NCI-H69 (cell line): ENCODE measurements at regions not wholly inside any gene's neighbourhood (a gene's known extent, or its start where the extent isn't known, plus 50 kb on each side); places are given as distances from the start of the nearest gene placed in this dataset.
"Not testable (repeated sequence)": the region's sequence is repeated elsewhere in the genome, so short reads cannot be mapped to it uniquely, and the experiment has no call there.

Experiments used
- DNase-seq: peaks from one replicate; lab custom pipeline; 2025; lab: John Stamatoyannopoulos, UW

DNA sequence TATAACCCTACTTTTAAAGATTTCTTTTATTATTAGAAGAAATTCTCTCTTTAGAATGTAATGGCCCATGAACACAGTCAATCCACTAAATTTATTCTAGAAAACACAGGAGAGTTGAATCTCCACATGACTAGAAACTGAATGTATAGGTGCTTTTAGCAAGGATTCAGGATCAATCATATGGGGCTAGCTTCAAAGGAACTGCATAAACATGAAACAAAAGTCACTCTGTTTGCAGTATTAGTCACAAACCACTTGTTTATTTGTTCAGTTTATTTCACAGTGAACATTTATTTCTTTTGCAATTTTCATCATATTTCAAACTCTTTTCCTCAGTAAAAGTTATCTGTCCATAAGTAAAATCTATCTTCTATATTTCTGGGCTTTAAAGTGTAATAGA is 1604.6 kb downstream of the PCDH18 start:
- DNase-seq = peak; percentile 6

DNA sequence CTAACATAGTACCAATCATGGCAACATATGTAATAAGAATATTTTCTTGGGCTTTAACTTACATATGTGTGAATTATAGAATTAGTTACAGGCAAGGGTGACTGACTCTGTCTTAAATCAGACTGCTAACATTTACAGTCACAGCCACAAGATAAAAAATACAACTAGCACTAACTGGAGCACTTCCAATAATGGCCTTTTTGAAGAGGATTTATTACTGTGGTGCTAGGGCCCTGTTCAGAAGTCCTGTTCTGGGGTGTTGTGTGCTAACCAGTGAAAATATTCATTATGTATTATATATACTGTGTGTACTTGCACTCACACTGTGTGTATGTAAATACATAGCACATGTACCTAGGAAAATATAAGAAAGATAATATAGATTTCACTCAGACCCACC is 1611.2 kb downstream of the PCDH18 start:
- no peak for DNase-seq

DNA sequence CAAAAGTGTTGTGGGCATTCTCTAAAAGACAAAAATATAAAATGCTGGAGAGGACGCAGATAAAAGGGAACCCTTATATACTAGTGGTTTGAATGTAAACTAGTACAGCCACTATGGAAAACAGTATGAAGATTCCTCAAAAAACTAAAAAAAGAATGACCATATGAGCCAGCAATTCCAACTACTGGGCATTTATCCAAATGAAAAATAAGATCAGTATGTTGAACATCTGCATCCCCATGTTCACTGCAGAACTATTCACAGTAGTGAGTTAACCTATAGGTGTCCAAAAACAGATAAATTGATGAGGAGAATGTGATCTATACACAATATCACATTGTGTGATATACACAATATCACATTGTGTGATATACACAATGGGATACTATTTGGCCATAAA is 1615.3 kb downstream of the PCDH18 start:
- DNase-seq = no peak

DNA sequence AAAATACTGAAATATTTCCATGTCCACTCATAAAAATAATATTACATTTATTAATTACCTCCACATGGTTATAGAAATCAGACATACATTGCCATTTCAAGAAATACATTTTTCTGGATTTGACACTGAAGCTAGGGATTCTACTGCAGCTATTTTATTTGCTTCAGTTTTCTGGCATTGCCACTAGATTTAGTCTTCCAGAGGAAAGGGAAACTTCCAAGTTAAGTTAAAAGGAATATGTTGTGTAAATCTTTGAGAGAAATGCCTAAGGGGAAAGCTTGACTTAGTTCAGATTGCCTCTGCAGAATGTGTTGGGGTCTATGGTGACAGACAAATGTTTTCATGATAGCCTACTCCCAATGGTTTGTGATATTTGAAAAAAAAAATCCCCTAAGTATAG is 1631.3 kb downstream of the PCDH18 start:
- no peak for DNase-seq

DNA sequence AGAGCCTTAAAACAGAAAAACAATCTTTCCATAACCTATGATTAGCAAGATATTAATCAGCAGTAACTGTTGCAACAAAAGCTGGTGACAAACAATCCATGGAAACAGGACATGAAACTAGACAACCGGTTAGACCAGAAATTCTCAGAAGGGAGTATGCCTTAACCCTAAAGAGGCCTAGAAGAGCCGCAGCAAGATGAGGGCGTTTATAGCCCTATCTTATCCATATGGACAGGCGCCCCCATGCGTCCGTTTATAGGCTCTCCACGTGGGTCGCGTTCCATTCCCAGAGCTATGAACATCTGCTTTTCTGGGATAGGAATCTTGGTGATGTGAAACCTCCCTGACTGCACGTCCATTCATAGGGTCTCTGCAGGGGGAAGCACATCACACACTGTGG is 1662.7 kb upstream of the PABPC4L start:
- DNase-seq = not testable (repeated sequence)

DNA sequence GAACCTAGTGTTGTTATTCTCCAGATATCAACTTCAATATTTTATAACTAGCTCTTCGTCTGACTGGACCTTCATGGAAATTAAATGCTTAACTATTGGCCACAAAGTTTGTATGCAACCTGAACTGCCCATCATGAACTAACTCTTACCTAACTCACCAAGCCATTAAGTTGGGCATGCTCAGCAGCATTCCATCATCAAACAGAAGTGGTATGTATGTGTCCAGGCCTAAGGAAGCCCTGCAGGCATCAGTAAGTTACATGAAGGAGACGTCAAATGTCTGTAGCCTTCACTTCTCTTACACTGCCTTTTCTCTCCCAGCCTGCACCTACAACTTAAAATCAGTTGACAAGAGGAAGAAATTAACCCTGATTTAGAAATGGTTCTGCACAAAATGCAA is 1639.2 kb upstream of the PABPC4L start:
- no peak for DNase-seq

DNA sequence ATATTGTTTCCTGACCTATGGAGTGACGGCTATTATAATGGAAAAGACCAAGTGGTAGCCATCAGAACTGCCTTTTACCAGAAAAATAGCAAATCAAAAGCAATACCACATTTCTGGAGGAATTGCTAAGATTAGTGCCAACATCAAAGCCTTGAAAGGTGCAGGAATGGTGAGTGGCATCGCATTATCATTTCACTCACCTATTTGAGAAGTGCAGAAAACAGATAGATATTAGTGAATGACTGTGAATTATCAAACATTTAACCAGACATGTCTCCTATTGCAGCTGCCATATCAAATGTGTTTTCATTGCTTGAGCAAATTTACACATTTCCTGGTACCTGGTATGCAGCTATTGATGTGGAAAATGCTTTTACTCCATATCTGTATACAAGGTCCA is 1638.1 kb upstream of the PABPC4L start:
- no peak for DNase-seq

DNA sequence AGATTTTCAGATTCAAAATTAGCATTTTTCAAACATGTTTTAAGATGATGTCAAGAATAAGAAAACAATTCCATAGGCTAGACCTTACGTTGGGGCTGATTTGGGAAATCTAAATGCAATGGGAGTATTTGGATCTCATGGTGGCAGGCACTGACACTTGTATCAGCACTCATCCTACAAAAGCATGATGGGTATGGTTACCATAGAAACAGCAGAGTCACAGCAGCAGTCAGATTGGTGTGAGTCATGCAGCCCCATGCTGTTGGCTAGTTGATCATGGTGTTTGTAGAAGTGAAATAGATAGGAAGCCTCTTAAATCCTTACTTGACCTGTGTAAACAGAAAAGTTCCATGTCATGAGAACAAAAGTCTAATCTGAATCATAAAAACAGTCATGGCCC is 1637.3 kb upstream of the PABPC4L start:
- DNase-seq = peak; percentile 71

DNA sequence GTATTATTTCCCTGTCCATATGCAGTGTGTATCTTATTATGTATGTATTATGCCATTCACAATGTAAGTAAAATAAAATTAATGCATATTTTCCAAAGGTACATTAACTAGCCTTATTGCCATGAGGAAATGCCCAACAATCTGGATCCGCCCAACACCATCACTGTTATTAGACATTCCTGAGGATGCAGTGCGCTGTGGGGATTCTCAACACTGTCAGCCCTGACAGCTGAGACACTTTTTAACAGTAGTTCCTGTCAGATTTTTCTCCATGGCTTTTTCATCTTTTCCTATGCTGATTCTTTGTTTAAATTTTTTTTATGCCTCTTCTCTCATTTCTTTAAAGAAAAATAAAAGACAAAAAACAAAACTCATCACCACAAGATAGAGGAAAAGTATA is 1632.9 kb upstream of the PABPC4L start:
- DNase-seq = no peak

DNA sequence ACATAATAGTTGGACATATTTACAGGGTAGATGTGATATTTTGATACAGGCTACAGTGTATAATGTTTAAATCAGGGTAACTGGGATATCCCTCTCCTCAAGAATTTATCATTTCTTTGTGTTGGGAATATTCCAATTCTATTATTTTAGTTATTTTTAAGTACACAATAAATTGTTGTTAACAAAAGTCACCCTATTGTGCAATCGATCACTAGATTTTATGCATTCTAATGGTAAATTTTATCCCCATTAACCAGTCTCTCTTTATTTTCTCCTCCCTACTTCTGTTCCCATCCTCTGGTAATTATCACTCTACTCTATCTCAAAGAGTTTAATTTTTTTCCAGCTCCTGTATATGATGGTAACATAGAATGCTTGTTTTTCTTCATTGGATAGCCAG is 1631.9 kb upstream of the PABPC4L start:
- no peak for DNase-seq

DNA sequence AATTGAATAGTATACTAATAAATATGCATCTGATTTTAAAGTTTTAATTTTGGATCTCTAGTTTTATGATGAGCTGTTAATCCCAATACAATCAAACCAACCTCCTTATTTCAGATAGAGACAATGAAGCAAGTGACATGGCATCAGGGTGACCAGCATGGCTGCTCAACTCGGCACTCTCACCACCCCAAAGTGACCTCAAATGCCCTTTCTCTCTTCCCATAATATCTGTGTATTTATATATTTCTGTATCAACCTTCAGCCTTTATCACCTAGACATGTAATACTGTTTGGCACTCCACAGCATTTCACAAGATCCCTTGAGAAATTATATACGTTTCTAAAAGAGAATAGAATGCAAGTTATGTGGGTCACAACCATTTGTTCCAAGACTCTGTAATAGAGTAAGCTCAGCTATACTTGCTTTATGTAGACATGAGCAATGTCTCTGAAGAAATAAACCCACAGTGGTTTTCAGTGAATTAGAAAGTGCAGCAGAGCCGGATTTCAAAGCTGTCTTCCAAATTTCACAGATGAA is 1623.2 kb upstream of the PABPC4L start:
- no peak for DNase-seq

DNA sequence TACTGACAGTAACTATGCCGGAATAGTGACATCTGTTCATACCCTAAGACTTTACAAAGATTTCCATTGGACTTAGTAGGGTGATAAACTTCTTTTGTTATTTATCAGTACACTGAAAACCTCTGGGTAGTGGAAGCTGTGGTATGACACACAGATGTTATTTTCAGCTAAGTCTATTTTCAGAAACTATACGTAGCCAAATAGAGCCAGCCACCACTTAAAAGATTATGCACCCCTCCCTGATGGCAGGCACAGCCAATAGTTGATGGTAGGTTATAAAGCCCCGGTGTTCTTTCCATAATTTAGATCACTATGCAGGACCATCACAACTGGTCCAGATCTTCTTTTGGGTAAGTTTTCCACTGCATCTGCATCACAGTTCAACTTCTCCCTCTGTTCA is 1603.2 kb upstream of the PABPC4L start:
- no peak for DNase-seq

DNA sequence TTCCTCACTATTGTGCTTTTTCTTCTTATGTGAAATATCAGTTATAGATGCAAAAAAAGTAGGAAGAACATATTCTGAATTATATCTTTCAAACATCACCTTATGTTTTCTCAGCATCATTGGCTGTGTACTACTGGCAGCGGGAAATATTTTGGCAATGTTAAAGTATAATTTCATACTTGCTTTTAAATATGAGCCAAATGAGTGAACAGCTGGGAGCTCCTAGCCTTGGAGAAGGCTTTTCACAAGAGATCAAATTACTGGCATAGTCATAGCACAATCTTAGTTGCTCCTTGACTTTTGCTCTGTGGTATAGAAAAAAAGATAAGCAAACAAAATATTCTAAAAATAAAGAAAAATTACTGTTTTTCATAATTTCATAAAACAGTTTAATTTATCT is 1575.8 kb upstream of the PABPC4L start:
- DNase-seq = peak; percentile 41

DNA sequence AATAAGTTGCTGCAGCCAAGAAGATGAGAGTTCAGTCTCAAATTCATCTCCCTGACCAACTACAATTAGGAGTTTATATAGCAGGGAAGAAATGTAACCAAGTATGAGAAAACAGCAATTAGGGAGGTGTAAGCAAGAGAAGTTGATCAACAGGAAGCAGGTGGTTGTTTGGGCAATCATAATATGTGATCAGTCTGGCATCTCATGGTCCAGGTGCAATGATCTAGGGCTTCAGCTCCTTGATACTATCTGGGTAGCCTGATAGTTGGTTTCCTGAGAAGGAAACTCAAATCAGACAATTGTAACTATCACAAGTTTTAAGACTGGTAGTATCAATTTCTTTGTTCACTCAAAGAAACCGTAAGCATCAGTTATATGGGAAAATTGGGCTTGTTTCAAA is 1574.3 kb upstream of the PABPC4L start:
- peak; percentile 7 for DNase-seq

DNA sequence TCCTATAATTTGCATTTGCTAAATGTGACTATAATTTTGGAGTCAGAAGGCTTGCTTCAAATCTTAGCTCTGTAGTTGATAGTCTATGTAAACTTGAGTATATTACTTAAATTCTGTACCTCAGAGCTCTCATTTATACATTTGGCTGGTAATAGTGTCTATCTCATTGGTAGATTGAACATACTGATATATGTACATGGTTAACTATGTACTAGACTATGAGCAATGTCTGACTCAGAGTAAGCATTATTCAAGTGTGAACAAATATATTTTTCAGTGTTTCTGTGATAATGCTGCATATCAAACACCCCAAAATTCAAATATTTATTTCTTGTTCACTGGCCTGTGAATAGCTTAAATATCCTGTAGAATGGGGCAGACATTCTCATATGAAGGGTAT is 1568.9 kb upstream of the PABPC4L start:
- no peak for DNase-seq

DNA sequence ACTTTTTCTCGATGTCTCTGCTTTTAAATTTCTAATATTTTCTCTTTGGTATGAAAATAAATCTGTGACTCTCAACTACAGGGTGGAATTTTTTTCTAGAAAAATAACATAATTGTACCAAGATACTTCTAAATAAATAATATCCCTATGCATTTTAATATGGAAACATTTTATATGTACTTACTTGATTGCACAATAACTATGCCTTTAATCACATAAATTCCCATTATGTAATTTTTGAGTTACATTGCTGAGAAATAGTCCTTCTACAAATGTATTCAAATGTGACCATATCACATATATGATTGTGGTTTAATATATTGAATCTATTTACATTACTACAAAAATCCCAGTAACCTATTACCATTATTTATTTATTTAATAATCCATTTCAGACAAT is 1543.3 kb upstream of the PABPC4L start:
- DNase-seq = no peak

DNA sequence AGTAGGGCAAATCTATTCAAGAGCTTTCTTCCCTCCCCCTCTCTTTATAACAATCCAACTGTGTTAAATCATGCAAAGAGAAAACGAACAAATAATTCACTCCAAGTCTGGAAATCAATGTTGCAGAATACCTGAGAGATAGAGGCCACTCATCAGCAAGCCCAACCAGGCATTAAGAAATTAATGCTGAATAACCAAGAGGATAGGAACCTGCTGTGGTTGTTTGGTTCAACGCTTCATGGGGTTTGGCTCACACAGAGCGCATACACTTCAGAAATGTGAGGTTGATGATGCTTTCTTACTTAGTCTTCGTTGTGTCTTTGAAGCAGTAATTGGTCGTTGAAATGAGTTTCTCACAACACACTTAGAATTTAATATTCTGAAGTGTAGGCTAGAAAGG is 1540.0 kb upstream of the PABPC4L start:
- no peak for DNase-seq

DNA sequence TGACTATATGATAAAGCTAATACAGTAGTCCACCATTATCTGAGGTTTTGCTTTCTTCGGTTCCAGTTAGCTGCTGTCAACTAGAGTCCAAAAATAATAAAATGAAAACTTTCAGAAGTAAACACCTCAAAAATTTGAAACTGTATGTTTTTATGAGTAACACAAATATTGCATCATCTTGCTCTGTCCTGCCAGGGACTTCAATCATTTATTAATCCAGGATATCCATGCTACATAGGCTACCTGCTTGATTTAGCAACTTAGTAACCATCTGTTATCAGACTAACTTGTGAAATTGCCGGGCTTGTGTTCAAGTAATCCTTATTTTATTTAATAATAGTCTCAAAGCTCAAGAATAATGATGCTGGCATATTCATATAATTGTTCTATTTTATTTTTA is 1537.8 kb upstream of the PABPC4L start:
- DNase-seq = no peak

DNA sequence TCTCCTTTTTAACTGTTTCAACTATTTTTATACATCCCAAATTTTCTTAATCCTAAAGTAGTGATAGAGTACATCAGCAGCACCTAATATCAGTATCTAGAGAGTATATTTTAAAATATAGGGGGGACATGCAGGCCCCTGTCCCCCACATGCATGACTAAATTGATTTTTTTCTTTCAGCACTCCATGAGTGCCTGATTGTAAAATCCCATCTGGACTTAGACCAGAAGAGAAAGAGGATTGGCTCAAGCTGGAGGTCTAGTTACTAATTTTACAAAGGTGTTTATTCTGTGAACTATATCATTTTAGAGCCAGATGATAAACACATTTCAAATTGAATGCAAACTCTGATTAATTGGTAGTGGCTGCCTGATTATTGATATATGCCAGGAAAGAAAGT is 1533.9 kb upstream of the PABPC4L start:
- DNase-seq = no peak

DNA sequence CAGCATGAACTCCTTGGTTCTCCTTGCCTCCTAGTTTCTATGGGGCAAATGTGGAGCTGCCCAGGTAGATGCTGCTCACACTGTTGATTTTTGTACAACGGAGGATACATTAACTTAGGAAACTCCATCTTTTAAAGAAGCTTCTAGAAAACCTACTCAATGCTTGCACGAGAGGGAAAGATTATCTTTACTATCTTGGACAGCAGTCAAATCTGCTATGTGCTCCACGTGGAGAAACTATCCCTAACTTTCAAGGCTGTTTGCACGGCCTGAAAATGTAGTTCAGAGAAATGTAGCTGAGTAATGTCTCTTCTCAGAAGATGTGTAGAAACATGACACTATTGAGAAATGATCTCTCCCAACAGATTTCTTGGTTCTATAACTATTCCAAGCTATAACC is 1530.9 kb upstream of the PABPC4L start:
- no peak for DNase-seq

DNA sequence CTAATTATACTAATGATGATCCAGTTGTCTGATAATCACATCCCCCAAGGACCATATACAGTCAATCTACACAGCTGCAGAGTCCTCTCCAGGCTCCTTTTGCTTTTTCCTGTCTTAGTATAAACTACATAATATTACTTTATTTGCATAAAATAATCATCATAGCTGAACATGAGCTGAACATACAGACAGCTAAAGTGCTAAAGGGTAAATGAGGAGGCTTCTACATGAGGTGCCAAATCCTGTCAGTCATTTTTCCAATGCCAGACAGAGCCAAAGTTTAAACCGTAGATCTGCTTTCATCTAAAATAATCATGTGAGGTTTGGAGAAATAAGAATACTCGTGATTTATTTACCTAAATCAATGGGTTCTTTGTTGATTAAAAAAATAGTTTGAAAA is 1530.1 kb upstream of the PABPC4L start:
- peak; percentile 5 for DNase-seq

DNA sequence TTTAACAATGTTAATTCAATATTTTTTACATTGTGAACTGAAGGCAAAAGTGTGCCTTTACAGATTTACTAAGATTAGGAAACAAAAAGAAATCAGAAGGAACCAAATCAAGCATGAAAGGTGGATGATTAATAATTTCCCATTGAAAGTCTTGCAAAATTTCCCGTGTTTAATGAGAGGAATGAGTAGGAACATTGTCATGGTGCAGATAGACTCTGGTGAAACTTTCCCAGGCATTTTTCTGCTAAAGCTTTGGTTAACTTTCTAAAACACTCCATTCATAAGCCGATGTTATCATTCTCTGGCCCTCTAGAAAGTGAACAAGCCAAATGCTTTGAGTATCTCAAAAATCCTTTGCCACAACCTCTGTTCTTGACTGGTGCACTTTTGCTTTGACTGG is 1522.8 kb upstream of the PABPC4L start:
- no peak for DNase-seq

DNA sequence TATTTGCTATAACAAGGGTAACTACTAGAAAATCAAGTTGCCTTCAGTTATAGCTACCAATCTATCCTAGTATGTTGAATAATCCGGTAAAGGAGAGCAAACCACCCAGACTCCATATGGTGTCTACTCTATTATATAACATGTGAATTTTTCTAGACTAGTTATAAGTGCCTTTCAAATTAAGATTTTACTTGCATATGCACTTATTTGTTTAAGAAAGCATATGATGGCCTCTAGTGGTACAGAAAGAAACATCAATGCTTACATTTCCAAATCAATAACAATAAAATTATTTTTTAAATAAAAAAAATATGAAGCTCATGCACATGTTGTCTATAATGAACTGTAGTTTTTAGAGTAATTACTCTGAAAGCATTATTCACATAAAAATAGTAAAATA is 1516.4 kb upstream of the PABPC4L start:
- peak; percentile 22 for DNase-seq

DNA sequence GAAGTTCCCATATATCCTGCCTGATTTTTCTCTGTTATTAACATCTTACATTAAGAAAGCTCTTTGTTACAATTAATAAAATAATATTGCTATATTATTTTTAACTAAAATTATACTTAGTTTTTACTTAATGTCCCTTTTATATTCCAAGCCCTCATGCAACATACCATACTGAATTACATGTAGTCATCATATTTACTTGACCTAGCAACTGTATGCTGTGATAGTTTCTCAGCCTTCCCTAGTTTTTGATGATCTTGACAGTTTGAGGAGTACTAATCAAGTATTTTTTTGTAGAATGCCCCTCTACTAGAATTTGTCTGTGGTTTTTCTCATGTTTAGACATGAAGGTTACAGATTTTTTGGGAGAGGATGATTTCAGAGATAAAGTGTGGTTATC is 1503.8 kb upstream of the PABPC4L start:
- DNase-seq = no peak

DNA sequence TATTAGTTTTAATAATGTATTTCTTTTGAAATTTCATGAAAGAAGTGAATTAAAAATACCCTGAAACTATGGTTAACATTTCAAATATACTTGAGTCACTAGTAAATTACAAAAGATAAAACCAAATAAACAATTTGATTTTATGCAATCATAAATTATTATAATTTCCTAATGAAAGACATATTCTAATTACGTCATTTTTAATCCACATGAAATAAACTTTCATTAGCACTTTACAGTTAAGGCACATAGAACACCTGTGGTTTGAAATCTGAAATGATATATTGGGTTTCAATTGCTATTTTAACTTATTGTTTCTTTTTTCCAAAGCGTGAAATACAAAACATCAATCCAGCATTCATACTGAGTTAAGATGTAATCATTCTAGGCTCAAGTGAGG is 1492.5 kb upstream of the PABPC4L start:
- DNase-seq = peak; percentile 85
